HG02678 (cell line): ENCODE measurements at regions not wholly inside any gene's neighbourhood (a gene's known extent, or its start where the extent isn't known, plus 50 kb on each side); places are given as distances from the start of the nearest gene placed in this dataset.
"Not testable (repeated sequence)": the region's sequence is repeated elsewhere in the genome, so short reads cannot be mapped to it uniquely, and the experiment has no call there.

Experiments used
- ATAC-seq: cut with Tn5 transposase; IDR thresholded peaks from one replicate; pipeline ENCODE4 v1.9.1; 2021; ENCODE audit warnings: mild to moderate bottlenecking, moderate library complexity; ENCODE audit not compliant: unreplicated experiment

GRCh38 chr3:30408105-30408557 lies 198.3 kb upstream of the TGFBR2 start:
- no peak for ATAC-seq

GRCh38 chr3:30418443-30418842 lies 188.0 kb upstream of the TGFBR2 start:
- no peak for ATAC-seq

- ATAC-seq, result no peak
Measured at GRCh38 chr3:30421266-30421665, 185.1 kb upstream of the TGFBR2 start.

GRCh38 chr3:30426293-30426993 lies 180.0 kb upstream of the TGFBR2 start:
- no peak for ATAC-seq

GRCh38 chr3:30428251-30428650 lies 178.2 kb upstream of the TGFBR2 start:
- ATAC-seq, result no peak

DNA sequence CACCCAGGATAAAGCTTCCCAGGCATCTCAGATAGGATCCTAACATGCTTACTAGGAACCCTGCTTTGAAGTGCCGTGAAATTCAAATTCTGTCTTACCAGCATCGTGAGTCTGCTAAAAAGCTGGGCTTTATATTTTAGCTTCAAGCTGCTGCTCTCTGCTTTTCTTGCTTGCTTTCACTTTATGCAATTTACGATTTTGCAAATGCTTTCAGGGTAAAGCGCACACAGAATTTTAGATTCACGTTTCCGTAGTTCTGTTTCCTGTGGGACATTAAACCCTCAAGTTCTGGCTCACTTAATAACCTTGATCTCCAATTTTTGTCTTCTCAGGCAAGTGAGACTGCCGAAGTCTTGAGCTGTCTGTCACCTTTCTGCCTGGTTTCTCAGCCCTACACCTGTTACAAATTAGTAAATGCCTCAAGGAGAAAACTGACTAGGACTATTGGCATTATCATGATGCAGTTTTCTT lies 170.5 kb upstream of the TGFBR2 start:
- no peak for ATAC-seq

DNA sequence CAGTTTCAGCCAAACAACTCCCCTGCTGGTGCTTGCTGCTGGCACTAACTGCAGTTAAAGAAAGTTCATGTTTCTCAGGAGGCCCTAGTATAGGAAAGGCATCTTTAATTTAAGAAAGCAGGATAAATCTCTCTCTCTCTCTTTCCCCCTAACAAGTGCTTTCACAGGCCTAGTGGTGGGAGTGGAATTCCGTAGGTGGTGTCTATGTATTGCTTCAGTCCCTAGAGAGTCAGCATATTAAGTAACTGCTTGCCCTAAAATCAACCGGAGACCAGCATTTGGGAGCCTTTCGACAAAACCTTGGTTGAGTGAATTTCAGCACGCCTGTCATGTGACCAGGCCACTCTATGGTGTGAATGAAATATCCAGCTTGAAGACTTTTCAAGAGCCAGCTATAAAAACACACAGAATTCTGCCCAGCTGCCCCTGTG lies 169.2 kb upstream of the TGFBR2 start:
- no peak for ATAC-seq

DNA sequence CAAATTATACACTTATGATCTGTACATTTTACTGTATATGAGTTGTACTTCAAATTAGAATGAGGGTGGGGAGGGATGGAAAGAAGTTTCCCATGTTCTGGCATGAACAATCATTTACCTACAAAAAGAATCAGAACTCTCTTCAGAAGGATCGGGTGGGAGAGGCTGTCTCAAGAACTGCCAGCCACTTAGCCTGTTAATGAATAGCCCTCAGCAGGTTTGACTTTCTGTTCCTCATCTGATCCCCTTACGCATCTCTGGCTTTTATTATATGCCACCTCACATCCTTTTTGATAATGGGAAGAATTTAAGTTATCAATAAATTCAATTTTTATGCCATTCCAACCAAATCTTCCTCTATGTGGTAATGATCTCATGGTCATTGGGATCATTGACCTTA lies 168.3 kb upstream of the TGFBR2 start:
- no peak for ATAC-seq

- ATAC-seq, result no peak
Measured at GRCh38 chr3:30439451-30440053, 166.8 kb upstream of the TGFBR2 start.

DNA sequence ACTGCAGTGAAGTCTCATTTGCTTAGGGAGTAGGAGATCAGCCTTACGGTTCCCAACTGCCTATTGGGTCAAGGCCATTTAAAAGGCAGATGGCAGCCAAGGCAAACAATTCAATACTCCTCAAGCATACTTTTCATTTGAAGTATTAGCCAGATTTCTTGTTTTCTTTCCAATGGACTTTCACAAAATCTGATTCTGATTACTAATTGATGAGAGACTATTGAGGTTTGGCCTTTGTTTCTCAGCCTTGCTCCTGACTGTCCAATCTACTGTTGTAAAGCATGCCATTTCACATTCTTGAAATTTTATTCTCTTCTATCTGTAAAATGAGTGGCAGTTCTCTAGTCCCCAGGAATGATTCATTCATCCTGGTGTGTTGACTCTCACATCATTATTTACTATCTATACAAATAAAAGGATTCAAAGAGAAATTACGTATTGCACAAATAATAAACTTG lies 166.2 kb upstream of the TGFBR2 start:
- no peak for ATAC-seq

DNA sequence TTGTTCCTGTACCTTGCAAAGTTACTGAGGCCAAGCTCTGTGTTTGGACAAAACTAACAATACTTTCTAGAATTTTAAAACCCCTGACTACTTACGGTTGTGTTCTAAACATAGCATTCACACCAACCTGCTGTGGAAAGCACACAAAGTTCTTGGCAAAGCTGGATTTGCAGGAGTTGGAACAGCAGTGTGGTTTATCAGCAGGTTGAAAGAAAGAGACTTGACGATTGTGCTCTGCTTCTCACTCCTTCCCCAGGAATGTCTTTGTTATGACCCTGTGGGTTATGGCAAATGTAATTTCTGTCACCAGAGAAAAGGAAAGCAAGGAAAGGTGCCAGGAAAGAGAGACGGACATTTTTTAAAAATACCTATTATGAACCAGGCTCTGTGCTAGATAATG lies 165.5 kb upstream of the TGFBR2 start:
- ATAC-seq, result no peak

GRCh38 chr3:30443756-30444673 lies 162.4 kb upstream of the TGFBR2 start:
- no peak for ATAC-seq

DNA sequence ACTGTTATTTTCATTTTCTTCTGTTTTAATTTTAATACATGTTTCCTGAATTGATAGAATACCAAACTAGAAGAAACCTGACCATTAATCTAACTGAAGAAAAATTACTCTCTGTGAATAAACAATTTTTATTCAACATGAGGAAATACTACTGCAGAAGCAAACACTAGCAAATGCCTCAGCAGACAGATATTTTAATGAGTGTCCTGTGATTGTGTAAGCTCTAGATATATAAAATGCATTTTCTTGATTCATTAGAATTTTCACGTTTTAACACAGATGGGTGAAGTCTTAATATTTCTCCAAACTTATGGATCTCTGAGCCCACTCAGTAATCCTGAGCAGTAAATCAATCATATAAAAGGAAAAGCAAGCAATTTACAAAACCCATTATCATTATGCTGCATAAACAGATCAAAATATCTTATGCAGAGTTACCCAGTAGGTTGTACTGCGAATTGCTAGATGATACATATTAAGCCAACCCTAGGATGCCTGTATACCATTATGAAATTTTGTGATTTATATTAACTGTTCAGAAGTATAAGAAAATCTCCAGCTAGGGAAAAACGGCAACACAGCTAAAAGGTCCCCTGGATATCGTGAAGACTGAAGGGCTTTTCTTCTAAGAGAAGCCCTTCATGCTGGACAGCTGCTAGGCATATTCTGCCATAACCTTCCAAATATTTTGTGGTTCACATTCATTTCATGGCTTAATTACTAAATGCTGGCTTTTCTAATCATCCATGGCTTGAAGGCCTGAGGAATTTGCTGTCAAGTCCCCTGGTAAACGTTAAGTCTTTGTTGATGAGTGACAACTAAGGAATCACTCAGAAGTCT lies 157.7 kb upstream of the TGFBR2 start:
- ATAC-seq, result no peak

DNA sequence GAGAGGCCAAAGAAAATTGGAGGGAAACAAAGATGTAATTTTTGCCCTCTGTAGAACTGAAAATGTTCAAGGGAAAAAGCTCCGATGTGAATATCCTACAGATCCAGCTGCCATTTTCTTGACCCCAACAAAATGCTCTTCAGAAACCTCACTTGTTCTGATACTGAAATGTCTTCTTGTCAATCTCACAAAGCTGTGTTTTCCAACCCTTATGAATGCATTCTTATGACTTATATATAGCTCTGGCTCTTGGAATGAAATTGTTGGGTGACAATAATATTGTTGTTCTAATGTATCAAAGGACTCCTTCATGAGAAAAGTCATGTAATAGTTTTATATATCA lies 157.1 kb upstream of the TGFBR2 start:
- no peak for ATAC-seq

DNA sequence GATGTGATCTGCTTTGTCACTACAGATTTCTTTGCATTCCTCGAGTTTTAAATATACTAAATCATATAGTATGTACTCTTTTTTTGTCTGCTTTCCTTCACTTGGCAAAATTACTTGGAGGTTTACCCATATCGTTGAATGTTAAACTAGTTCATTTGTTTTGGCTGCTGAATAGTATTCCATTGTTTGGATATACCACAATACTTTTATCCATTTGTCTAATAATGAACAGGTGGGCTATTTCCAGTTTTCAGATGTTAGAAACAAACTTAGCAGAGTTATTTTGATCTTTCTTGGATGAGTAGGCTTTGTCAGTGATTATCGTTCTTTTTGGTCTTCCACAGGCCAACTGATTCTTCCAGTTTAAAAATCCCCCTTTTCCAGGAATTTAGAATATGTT lies 154.0 kb upstream of the TGFBR2 start:
- no peak for ATAC-seq

GRCh38 chr3:30453360-30454039 lies 152.9 kb upstream of the TGFBR2 start:
- no peak for ATAC-seq

GRCh38 chr3:30454636-30455035 lies 151.8 kb upstream of the TGFBR2 start:
- no peak for ATAC-seq

DNA sequence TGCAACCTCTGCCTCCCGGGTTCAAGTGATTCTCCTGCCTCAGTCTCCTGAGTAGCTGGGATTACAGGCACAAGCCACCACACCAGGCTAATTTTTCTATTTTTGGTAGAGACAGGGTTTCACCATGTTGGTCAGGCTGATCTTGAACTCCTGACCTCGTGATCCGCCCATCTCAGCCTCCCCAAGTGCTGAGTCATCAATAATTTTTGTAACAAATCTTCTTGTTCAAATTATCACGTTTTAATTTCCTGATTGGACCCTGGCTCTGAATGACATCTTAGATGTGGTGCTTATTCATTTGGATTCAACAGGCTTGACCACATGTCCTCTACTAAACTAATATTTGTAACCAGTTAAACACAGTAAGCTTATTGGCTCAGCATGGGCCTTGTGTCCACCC lies 151.3 kb upstream of the TGFBR2 start:
- ATAC-seq, result not testable (repeated sequence)

DNA sequence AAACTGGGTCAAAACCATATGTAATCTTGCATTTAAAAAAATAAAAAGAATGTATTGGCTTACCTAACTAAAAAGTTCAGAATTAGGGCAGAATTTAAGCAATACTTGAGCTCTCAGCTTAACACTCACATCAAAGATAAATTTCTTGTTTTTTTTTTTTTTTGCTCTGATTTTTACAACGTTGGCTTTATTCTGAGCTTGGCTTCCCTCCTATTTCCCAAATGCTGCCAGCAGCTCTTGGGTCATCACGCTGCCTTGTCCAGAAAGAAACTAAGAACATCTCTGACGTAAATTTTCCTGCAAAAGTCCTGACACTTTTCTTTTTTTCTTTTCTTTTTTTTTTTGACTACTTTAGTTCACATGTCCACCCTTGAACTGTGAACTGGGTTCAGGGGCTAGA lies 150.6 kb upstream of the TGFBR2 start:
- no peak for ATAC-seq

DNA sequence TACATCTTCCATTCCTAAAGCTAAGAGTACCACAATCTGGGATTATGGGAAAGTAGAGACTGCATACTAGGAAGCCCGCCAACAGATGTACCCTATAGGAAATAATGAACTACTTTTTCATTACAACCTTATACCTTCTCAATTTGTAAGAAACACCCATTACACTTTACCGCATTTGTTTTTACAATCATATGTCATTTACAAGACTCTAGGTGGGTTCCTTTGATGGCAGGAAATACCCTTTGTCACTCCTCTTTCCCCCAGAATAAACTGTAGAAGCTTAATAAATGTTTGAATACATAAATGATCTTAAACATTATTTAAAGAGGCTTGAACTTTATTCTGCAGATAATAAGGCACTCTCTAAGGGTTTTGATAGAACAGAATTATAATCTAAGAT lies 150.1 kb upstream of the TGFBR2 start:
- no peak for ATAC-seq
